WI38 (cell line): ENCODE measurements at regions not wholly inside any gene's neighbourhood (a gene's known extent, or its start where the extent isn't known, plus 50 kb on each side); places are given as distances from the start of the nearest gene placed in this dataset.

ENCODE experiments used
- H3K4me3 ChIP-seq: 2 replicates; pipeline ENCODE4 v1.5.1; 2011; ENCODE audit warnings: low read depth, mild to moderate bottlenecking, control low read depth, low read length
- CTCF ChIP-seq: IDR thresholded peaks from 2 replicates; pipeline ENCODE4 v1.5.1; 2012; ENCODE audit warnings: low read depth, mild to moderate bottlenecking, control low read depth, low read length

- no peak overlapping the region for H3K4me3 ChIP-seq
These were observed 1552.1 kb downstream of the AACS start for GRCh38 chr12:126617312-126617711.

GRCh38 chr12:126627596-126627995, 1562.4 kb downstream of the AACS start:
- TF ChIP-seq CTCF: no peak
- H3K4me3 ChIP-seq: no peak overlapping the region

More at GRCh38 chr12:126617312-126617711, 1552.1 kb downstream of the AACS start:
- TF ChIP-seq CTCF: no peak

GRCh38 chr12:126636821-126637220, 1571.6 kb downstream of the AACS start:
- no peak overlapping the region for H3K4me3 ChIP-seq
- no peak for TF ChIP-seq CTCF

GRCh38 chr12:126644236-126645020, 1579.2 kb downstream of the AACS start:
- no peak for TF ChIP-seq CTCF
- no peak overlapping the region for H3K4me3 ChIP-seq

GRCh38 chr12:126648074-126648473, 1582.8 kb downstream of the AACS start:
- no peak overlapping the region for H3K4me3 ChIP-seq
- TF ChIP-seq CTCF: no peak

GRCh38 chr12:126651133-126651532, 1585.9 kb downstream of the AACS start:
- no peak for TF ChIP-seq CTCF
- H3K4me3 ChIP-seq: no peak overlapping the region

GRCh38 chr12:126663304-126664094, 1598.3 kb downstream of the AACS start:
- no peak overlapping the region for H3K4me3 ChIP-seq
- no peak for TF ChIP-seq CTCF
